ENCODE measurements at regions not wholly inside any gene's neighbourhood (a gene's known extent, or its start where the extent isn't known, plus 50 kb on each side); places are given as distances from the start of the nearest gene placed in this dataset.

DNA sequence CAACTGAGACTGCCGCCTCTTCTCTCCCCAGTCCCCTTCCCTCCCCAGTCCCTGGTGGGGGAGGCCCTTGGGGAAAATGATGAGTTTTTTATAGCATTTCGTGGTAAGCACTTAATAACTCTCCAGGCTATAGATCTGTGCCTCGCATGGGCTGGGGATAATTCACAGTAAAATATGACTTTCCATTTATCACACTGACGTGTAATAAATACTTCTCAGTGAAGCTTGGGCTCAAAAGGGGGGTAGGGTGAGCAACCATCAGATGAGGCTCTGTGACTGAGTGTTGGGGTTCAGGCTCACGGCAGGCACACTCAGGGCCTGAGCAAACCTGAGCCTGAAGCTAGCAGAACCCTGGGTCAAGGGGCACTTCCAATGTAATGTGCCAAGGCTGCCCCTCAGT, 101.6 kb downstream of the CCT6B start:
- H3K36me3 ChIP-seq = no peaks in the 10 kb centered on the region
- H3K9me3 ChIP-seq = no peaks in the 10 kb centered on the region
- no peaks in the 10 kb centered on the region for H3K27me3 ChIP-seq
- intact Hi-C loops (cut with DNase I) = loop anchor here (10.0 kb wide), 1 partner anchor 65 kb away; no protein-coding TSS in a partner anchor
- no peak for TF ChIP-seq POLR2A (IDR thresholded peaks at IDR 0.05)
- TF ChIP-seq, protein P1, sequence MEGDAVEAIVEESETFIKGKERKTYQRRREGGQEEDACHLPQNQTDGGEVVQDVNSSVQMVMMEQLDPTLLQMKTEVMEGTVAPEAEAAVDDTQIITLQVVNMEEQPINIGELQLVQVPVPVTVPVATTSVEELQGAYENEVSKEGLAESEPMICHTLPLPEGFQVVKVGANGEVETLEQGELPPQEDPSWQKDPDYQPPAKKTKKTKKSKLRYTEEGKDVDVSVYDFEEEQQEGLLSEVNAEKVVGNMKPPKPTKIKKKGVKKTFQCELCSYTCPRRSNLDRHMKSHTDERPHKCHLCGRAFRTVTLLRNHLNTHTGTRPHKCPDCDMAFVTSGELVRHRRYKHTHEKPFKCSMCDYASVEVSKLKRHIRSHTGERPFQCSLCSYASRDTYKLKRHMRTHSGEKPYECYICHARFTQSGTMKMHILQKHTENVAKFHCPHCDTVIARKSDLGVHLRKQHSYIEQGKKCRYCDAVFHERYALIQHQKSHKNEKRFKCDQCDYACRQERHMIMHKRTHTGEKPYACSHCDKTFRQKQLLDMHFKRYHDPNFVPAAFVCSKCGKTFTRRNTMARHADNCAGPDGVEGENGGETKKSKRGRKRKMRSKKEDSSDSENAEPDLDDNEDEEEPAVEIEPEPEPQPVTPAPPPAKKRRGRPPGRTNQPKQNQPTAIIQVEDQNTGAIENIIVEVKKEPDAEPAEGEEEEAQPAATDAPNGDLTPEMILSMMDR (IDR thresholded peaks at IDR 0.05) = no peak
- 55 to 79% methylated on average over 5 of the region's 5 CpGs for WGBS, 2 donors
- no peak overlapping the region for H3K4me3 ChIP-seq (replicated peaks in 1 of 3)
- H3K27ac ChIP-seq = no peak overlapping the region
- no peaks in the 10 kb centered on the region for H3K4me1 ChIP-seq
- no peak for DNase-seq

DNA sequence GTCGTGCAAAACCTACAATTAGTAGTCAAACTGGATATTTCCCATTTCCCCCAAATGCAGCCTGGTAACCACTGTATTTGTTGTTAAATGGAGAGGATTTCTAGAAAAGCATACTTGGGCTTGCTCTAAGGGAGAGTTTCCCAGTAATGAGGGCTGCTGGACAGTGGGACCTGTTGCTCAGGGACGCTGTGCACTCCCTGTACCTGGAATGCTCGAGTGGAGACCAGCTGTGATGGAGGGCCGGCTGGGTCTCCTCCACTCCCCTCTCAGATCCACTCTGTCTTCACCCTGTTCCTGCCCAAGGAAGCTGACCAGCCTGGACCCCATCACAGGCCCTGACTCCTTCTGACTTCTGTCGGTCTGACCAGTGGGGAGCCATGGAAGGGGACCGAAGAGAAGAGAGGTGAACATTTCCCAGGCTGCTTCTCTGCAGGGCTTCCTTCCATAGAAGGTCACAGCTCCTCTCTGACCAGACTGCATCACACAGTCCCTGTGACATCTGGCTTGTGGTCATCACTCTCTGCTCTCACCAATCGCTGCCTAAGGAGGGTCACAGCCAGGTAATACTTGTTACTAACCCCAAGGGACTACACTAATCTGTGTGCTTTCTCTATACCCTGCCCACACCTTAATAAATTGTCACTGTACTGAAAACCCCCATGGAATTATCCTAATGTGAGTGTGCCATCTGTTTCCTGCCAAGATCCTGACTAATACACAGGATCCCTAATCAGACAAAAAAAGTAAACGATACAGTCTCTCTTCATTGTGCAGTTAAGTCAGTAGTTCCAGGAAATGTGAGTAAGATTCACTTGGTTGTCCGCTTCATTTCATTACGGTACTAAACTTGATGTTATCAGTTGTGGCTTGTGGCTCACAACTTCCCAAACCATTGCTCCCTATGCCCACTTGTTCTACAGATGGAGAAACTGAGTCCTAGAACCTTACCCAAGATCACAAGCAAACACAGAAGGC, 102.4 kb downstream of the CCT6B start:
- TF ChIP-seq POLR2A (IDR thresholded peaks at IDR 0.05) = no peak
- TF ChIP-seq, protein P1 (IDR thresholded peaks at IDR 0.05) = no peak
- Histone ChIP-seq H3K36me3 (no peaks in the 10 kb centered on the region), H3K27me3 (no peaks in the 10 kb centered on the region), H3K9me3 (no peaks in the 10 kb centered on the region), H3K4me3 (replicated peaks in 1 of 3) (no peak overlapping the region), H3K27ac (no peak overlapping the region), H3K4me1 (no peaks in the 10 kb centered on the region)
- DNase-seq = no peak
- 57 to 65% methylated on average over 10 of the region's 10 CpGs for WGBS, 2 donors
- intact Hi-C loops (cut with DNase I) = loop anchor here (10.0 kb wide), 1 partner anchor 64 kb away; no protein-coding TSS in a partner anchor

DNA sequence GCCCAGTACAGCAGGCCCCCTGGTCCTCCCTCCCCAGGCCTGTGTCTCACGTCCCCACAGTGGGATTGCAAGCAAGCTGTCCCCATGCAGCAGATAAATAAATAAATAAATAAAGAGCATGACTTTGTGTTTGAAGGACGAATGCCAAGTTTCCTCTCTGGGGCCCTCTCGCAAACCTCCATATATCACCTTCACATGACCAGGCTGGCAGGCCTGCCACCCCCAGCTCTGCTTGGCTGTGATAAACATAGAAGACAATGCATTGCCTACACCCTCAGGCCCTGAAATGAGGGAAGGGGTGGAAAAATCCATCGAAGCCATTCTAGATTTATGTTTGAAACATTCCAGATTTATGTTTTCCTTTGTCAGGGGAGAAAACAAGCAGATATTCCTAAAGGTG, 107.3 kb downstream of the CCT6B start:
- no peaks in the 10 kb centered on the region for H3K27me3 ChIP-seq
- 75 to 80% methylated on average over 4 of the region's 4 CpGs for WGBS, 2 donors
- no peak for TF ChIP-seq POLR2A (IDR thresholded peaks at IDR 0.05)
- TF ChIP-seq, protein P1 (IDR thresholded peaks at IDR 0.05) = no peak

DNA sequence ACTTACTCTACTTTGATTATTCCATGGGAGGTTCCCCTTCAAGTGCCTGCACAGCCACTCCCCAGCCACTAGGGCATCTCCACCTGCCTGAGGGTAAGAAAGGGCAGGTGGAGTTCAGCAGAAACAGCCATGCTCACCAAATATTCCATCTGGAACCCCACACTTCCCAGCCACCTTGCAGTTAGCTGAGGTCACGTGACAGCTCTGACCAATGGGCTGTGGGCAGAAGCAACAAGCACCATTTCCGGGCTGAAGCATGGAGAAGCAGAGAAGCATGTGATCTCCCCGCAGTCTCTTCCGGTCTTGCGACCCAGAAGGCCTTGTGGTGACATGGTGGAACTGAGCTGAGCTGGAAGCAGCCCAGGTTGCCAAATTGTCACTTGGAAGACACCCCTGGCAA, 108.6 kb downstream of the CCT6B start:
- Histone ChIP-seq H3K27ac (no peak overlapping the region), H3K27me3 (no peaks in the 10 kb centered on the region), H3K36me3 (no peaks in the 10 kb centered on the region), H3K4me1 (no peaks in the 10 kb centered on the region), H3K9me3 (no peaks in the 10 kb centered on the region), H3K4me3 (replicated peaks in 1 of 3) (no peak overlapping the region)
- intact Hi-C loops (cut with DNase I) = loop anchor here (10.0 kb wide), 1 partner anchor 58 kb away; no protein-coding TSS in a partner anchor
- 82 to 84% methylated on average over 4 to 5 of the region's 5 CpGs for WGBS, 2 donors
- TF ChIP-seq, protein P1 (IDR thresholded peaks at IDR 0.05) = no peak
- no peak for TF ChIP-seq POLR2A (IDR thresholded peaks at IDR 0.05)
- no peak for DNase-seq

More for the DNA sequence above, 107.3 kb downstream of the CCT6B start:
- Histone ChIP-seq H3K27ac (no peak overlapping the region), H3K4me1 (no peaks in the 10 kb centered on the region), H3K4me3 (replicated peaks in 1 of 3) (no peak overlapping the region), H3K9me3 (no peaks in the 10 kb centered on the region), H3K36me3 (no peaks in the 10 kb centered on the region)
- DNase-seq = no peak
- intact Hi-C loops (cut with DNase I) = loop anchor here (10.0 kb wide), 1 partner anchor 59 kb away; no protein-coding TSS in a partner anchor

Data from thyroid gland (tissue), 4 donors.